ENCODE measurements at regions not wholly inside any gene's neighbourhood (a gene's known extent, or its start where the extent isn't known, plus 50 kb on each side); places are given as distances from the start of the nearest gene placed in this dataset.

- intact Hi-C loops (cut with micrococcal nuclease), result no loop called here
- no peak for ATAC-seq
- H3K36me3 Mint-ChIP-seq (ENCODE audit: low read depth), result no peaks in the 10 kb centered on the region
These were observed 1418.2 kb downstream of the AACS start for GRCh38 chr12:126483145-126484068.

GRCh38 chr12:126487431-126487980 is 1422.3 kb downstream of the AACS start:
- no peak overlapping the region for H3K27ac Mint-ChIP-seq
- intact Hi-C loops (cut with micrococcal nuclease), result no loop called here
- no peak overlapping the region for H3K4me3 Mint-ChIP-seq
- ATAC-seq (no peak), DNase-seq (no peak)
- peaks cover 15% of the 10 kb centered on the region for H3K9me3 Mint-ChIP-seq
- H3K36me3 Mint-ChIP-seq (ENCODE audit: low read depth), result no peaks in the 10 kb centered on the region
- no peaks in the 10 kb centered on the region for H3K4me1 Mint-ChIP-seq (ENCODE audit: low read depth)
- POLR2A ChIA-PET, result no interaction called here
- CTCF ChIA-PET, result no interaction called here
- no peaks in the 10 kb centered on the region for H3K27me3 Mint-ChIP-seq
- TF ChIP-seq CTCF (IDR thresholded peaks at IDR 0.05), result no peak

More at GRCh38 chr12:126483145-126484068, 1418.2 kb downstream of the AACS start:
- no peak overlapping the region for H3K27ac Mint-ChIP-seq
- DNase-seq, result no peak
- no peak overlapping the region for H3K4me3 Mint-ChIP-seq
- ChIA-PET CTCF (no interaction called here), POLR2A (no interaction called here)
- no peaks in the 10 kb centered on the region for H3K4me1 Mint-ChIP-seq (ENCODE audit: low read depth)
- no peak for TF ChIP-seq CTCF (IDR thresholded peaks at IDR 0.05)
- H3K27me3 Mint-ChIP-seq, result no peaks in the 10 kb centered on the region
- peaks cover 5% of the 10 kb centered on the region for H3K9me3 Mint-ChIP-seq

GRCh38 chr12:126488806-126489205 is 1423.6 kb downstream of the AACS start:
- no peak for TF ChIP-seq CTCF (IDR thresholded peaks at IDR 0.05)
- ATAC-seq (no peak), DNase-seq (no peak)
- intact Hi-C loops (cut with micrococcal nuclease), result no loop called here
- no peaks in the 10 kb centered on the region for H3K36me3 Mint-ChIP-seq (ENCODE audit: low read depth)
- no peak overlapping the region for H3K4me3 Mint-ChIP-seq
- ChIA-PET CTCF (no interaction called here), POLR2A (no interaction called here)
- no peaks in the 10 kb centered on the region for H3K4me1 Mint-ChIP-seq (ENCODE audit: low read depth)
- peaks cover 13% of the 10 kb centered on the region for H3K9me3 Mint-ChIP-seq
- H3K27ac Mint-ChIP-seq, result no peak overlapping the region
- no peaks in the 10 kb centered on the region for H3K27me3 Mint-ChIP-seq

GRCh38 chr12:126492181-126492580 is 1426.9 kb downstream of the AACS start:
- POLR2A ChIA-PET, result no interaction called here
- ATAC-seq (no peak), DNase-seq (no peak)
- Mint-ChIP-seq H3K27me3 (no peaks in the 10 kb centered on the region), H3K9me3 (peaks cover 13% of the 10 kb centered on the region), H3K27ac (no peak overlapping the region), H3K4me1 (ENCODE audit: low read depth) (no peaks in the 10 kb centered on the region), H3K36me3 (ENCODE audit: low read depth) (no peaks in the 10 kb centered on the region), H3K4me3 (no peak overlapping the region)
- intact Hi-C loops (cut with micrococcal nuclease), result no loop called here
- CTCF ChIA-PET, result no interaction called here
- TF ChIP-seq CTCF (IDR thresholded peaks at IDR 0.05), result no peak

GRCh38 chr12:126493366-126494108 is 1428.3 kb downstream of the AACS start:
- Mint-ChIP-seq H3K27ac (no peak overlapping the region), H3K4me3 (no peak overlapping the region), H3K27me3 (no peaks in the 10 kb centered on the region), H3K4me1 (ENCODE audit: low read depth) (no peaks in the 10 kb centered on the region), H3K9me3 (peaks cover 13% of the 10 kb centered on the region), H3K36me3 (ENCODE audit: low read depth) (no peaks in the 10 kb centered on the region)
- no peak for TF ChIP-seq CTCF (IDR thresholded peaks at IDR 0.05)
- DNase-seq (no peak), ATAC-seq (no peak)
- ChIA-PET POLR2A (no interaction called here), CTCF (interaction anchor here (0.5 kb wide), 1 partner anchor 123 kb away, joined by 3 read pairs; no protein-coding TSS in a partner anchor)
- intact Hi-C loops (cut with micrococcal nuclease), result no loop called here
